ENCODE measurements at regions not wholly inside any gene's neighbourhood (a gene's known extent, or its start where the extent isn't known, plus 50 kb on each side); places are given as distances from the start of the nearest gene placed in this dataset.

GRCh38 chr2:9699139-9700108 lies 68.6 kb upstream of the YWHAQ start:
- POLR2A ChIA-PET = interaction anchor here (0.7 kb wide), 1 partner anchor 218 kb away, joined by 3 read pairs; no protein-coding TSS in a partner anchor

GRCh38 chr2:9700109-9700495 lies 69.3 kb upstream of the YWHAQ start:
- no peak overlapping the region for H3K4me3 ChIP-seq (ENCODE audit: low read depth, low read length)
- ChIA-PET CTCF (interaction anchor here (1.4 kb wide), 1 partner anchor 13 kb away, joined by 3 read pairs; no protein-coding TSS in a partner anchor), POLR2A (interaction anchor here (0.7 kb wide), 1 partner anchor 218 kb away, joined by 3 read pairs; no protein-coding TSS in a partner anchor)
- DNase-seq (ENCODE audit: low read depth, low spot score) = no peak
- no peak for TF ChIP-seq CTCF (IDR thresholded peaks at IDR 0.05; ENCODE audit: insufficient read depth, low read length, missing control alignments)

More at GRCh38 chr2:9699139-9700108, 68.6 kb upstream of the YWHAQ start:
- DNase-seq (ENCODE audit: low read depth, low spot score) = peak; percentile 37
- no peak for TF ChIP-seq CTCF (IDR thresholded peaks at IDR 0.05; ENCODE audit: insufficient read depth, low read length, missing control alignments)
- no peak overlapping the region for H3K4me3 ChIP-seq (ENCODE audit: low read depth, low read length)
- CTCF ChIA-PET = interaction anchor here (1.4 kb wide), 1 partner anchor 13 kb away, joined by 3 read pairs; no protein-coding TSS in a partner anchor

- no peak overlapping the region for H3K4me3 ChIP-seq (ENCODE audit: low read depth, low read length)
Measured at GRCh38 chr2:9702604-9703084, 71.8 kb upstream of the YWHAQ start.

GRCh38 chr2:9703085-9703678 lies 72.4 kb upstream of the YWHAQ start:
- no peak overlapping the region for H3K4me3 ChIP-seq (ENCODE audit: low read depth, low read length)
- TF ChIP-seq CTCF (IDR thresholded peaks at IDR 0.05; ENCODE audit: insufficient read depth, low read length, missing control alignments) = no peak
- peak; percentile 44 for DNase-seq (ENCODE audit: low read depth, low spot score)
- ChIA-PET CTCF (interaction anchor here (0.8 to 1.9 kb wide), 5 partner anchors 11 to 67 kb away, joined by 3 to 6 read pairs (median 3); no protein-coding TSS in a partner anchor), POLR2A (interaction anchor here (0.6 to 1.7 kb wide), 5 partner anchors 15 to 245 kb away, joined by 3 to 7 read pairs (median 3); partner anchors contain the start of gene YWHAQ)

More at GRCh38 chr2:9702604-9703084, 71.8 kb upstream of the YWHAQ start:
- ChIA-PET POLR2A (interaction anchor here (0.6 to 1.7 kb wide), 4 partner anchors 16 to 72 kb away, joined by 3 to 7 read pairs (median 4); partner anchors contain the start of gene YWHAQ), CTCF (interaction anchor here (0.8 to 1.9 kb wide), 4 partner anchors 11 to 67 kb away, joined by 3 to 6 read pairs (median 4); no protein-coding TSS in a partner anchor)
- no peak for DNase-seq (ENCODE audit: low read depth, low spot score)
- TF ChIP-seq CTCF (IDR thresholded peaks at IDR 0.05; ENCODE audit: insufficient read depth, low read length, missing control alignments) = no peak

- H3K4me3 ChIP-seq (ENCODE audit: low read depth, low read length) = no peak overlapping the region
- POLR2A ChIA-PET = interaction anchor here (0.7 to 1.7 kb wide), 4 partner anchors 28 to 245 kb away, joined by 3 to 7 read pairs (median 4); partner anchors contain the start of gene YWHAQ
- no peak for TF ChIP-seq CTCF (IDR thresholded peaks at IDR 0.05; ENCODE audit: insufficient read depth, low read length, missing control alignments)
- DNase-seq (ENCODE audit: low read depth, low spot score) = peak; percentile 19
- CTCF ChIA-PET = interaction anchor here (0.8 to 1.9 kb wide), 5 partner anchors 10 to 66 kb away, joined by 3 to 6 read pairs (median 3); no protein-coding TSS in a partner anchor
Measured at GRCh38 chr2:9703701-9704221, 73.0 kb upstream of the YWHAQ start.

Data from AG04449 (cell line).